Transverse colon (tissue), 4 donors: ENCODE measurements at regions not wholly inside any gene's neighbourhood (a gene's known extent, or its start where the extent isn't known, plus 50 kb on each side); places are given as distances from the start of the nearest gene placed in this dataset.

ENCODE experiments used
- DNase-seq: peaks from one replicate; pipeline ENCODE4 v3.0.0-alpha.2; 2019
- H3K27ac ChIP-seq, 4 donors: fragments of 200-600 bp; sonication (generic); 2 replicates each; pipeline ENCODE4 v1.5.1; 2016 to 2018; ENCODE audit warnings: inconsistent platforms in 4 of 4
- H3K27me3 ChIP-seq: fragments of 200-600 bp; sonication (generic); 2 replicates; pipeline ENCODE4 v1.5.1; 2017; ENCODE audit warnings: inconsistent platforms
- H3K36me3 ChIP-seq, 4 donors: fragments of 200-600 bp; sonication (generic); 2 replicates each; pipeline ENCODE4 v1.5.1; 2017 to 2019; ENCODE audit warnings: inconsistent platforms in 4 of 4
- H3K4me1 ChIP-seq, 4 donors: fragments of 200-600 bp; sonication (generic); 2 replicates each; pipeline ENCODE4 v1.5.1; 2017 to 2020; ENCODE audit warnings: inconsistent platforms in 4 of 4
- H3K4me3 ChIP-seq, 4 donors: fragments of 200-600 bp; sonication (generic); 1 replicate in 1 of 4; 2 replicates in 3 of 4; pipeline versions ENCODE4 v1.5.1 to v1.6.1; 2017 to 2019; ENCODE audit warnings: inconsistent platforms in 4 of 4
- H3K9me3 ChIP-seq, 2 donors: fragments of 200-600 bp; sonication (generic); 2 replicates each; pipeline ENCODE4 v1.5.1; 2017 to 2019; ENCODE audit warnings: inconsistent platforms in 2 of 2
- CTCF ChIP-seq, 5 experiments: fragments of 200-600 bp in 3 of 5; fragments of 450-650 bp in 2 of 5; sonication (generic) in 3 of 5; IDR thresholded peaks; 1 replicate in 2 of 5; 2 replicates in 3 of 5; pipeline ENCODE4 v1.5.1; 2016 to 2017; ENCODE audit warnings: antibody characterized with exemption in 5 of 5, inconsistent platforms in 3 of 5, mild to moderate bottlenecking in 2 of 5, moderate library complexity in 1 of 5
- EP300 ChIP-seq: sonication (generic); formaldehyde crosslinking; IDR thresholded peaks from one replicate; pipeline ENCODE4 v1.6.1; 2017; ENCODE audit warnings: antibody characterized with exemption, low read depth
- POLR2A ChIP-seq: fragments of 450-650 bp; IDR thresholded peaks from one replicate; pipeline ENCODE4 v1.6.1; 2016; ENCODE audit warnings: antibody characterized with exemption, mild to moderate bottlenecking, moderate library complexity
- POLR2AphosphoS5 ChIP-seq, 3 donors: sonication (generic); formaldehyde crosslinking; IDR thresholded peaks; one replicate each; pipeline ENCODE4 v1.6.1; 2016; ENCODE audit warnings: antibody characterized with exemption in 3 of 3
- WGBS, 2 donors: methylation state at CpG; one replicate each; pipeline ENCODE4 v1.1.5; 2018; ENCODE audit warnings: low coverage in 1 of 2; 5-methylcytosine and 5-hydroxymethylcytosine counted together
- in situ Hi-C, 4 donors: fragments of 200-750 bp; cut with MboI; loops; one replicate each; pipeline versions ENCODE4 v1.15.0 to v1.15.1; 2017; ENCODE audit warnings: low sequenced_read_pairs in 3 of 4, low pct_ligation_motif_present in 1 of 4, low pct_unique_long_range_greater_than_20kb in 1 of 4
- intact Hi-C: fragments of 100-400 bp; cut with DNase I; formaldehyde crosslinking; loops from one replicate; pipeline ENCODE4 v1.15.1; 2023; ENCODE audit warnings: low total_unique reads

- no peaks in the 10 kb centered on the region for H3K27me3 ChIP-seq
- H3K4me1 ChIP-seq, result peaks cover 0 to 16% (median 6%) of the 10 kb centered on the region in 4 donors
- peak overlapping the region in 2 of 4 donors; percentile 8 to 37 for H3K4me3 ChIP-seq
- no peaks in the 10 kb centered on the region for H3K9me3 ChIP-seq
- peak; percentile 69 for DNase-seq
- no peak for TF ChIP-seq POLR2AphosphoS5 (IDR thresholded peaks at IDR 0.05)
- TF ChIP-seq POLR2A, result no peak
- peak; percentile 84 to 99 (median 98) for TF ChIP-seq CTCF (IDR thresholded peaks at IDR 0.05)
- no peak for TF ChIP-seq EP300
- in situ Hi-C loops, result loop anchor here in 1 of 4 donors (25.0 kb wide), 1 partner anchor 650 kb away; no protein-coding TSS in a partner anchor
- H3K27ac ChIP-seq, result no peak overlapping the region
- 54 to 96% methylated on average over 5 to 49 of the region's 71 CpGs for WGBS, 2 donors
- no peaks in the 10 kb centered on the region for H3K36me3 ChIP-seq
- intact Hi-C loops, result no loop called here
Measured at GRCh38 chr2:128736689-128737545, 418.2 kb upstream of the HS6ST1 start.

GRCh38 chr2:128737546-128737826 lies 418.8 kb upstream of the HS6ST1 start:
- DNase-seq, result no peak
- peaks cover 0 to 16% (median 6%) of the 10 kb centered on the region in 4 donors for H3K4me1 ChIP-seq
- WGBS, 2 donors, result 100% methylated on average over 7 of the region's 7 CpGs; no CpG with 5 or more reads in 1 of the 2 donors
- H3K27me3 ChIP-seq, result no peaks in the 10 kb centered on the region
- H3K36me3 ChIP-seq, result no peaks in the 10 kb centered on the region
- in situ Hi-C loops (loop anchor here in 1 of 4 donors (25.0 kb wide), 1 partner anchor 650 kb away; no protein-coding TSS in a partner anchor), intact Hi-C loops (no loop called here)
- no peaks in the 10 kb centered on the region for H3K9me3 ChIP-seq
- no peak overlapping the region for H3K4me3 ChIP-seq
- TF ChIP-seq POLR2A (no peak), POLR2AphosphoS5 (IDR thresholded peaks at IDR 0.05) (no peak), EP300 (no peak), CTCF (IDR thresholded peaks at IDR 0.05) (no peak)
- no peak overlapping the region for H3K27ac ChIP-seq

- no peak for TF ChIP-seq POLR2AphosphoS5 (IDR thresholded peaks at IDR 0.05)
- TF ChIP-seq EP300, result no peak
- 79 to 90% methylated on average over 2 to 8 of the region's 8 CpGs for WGBS, 2 donors
- in situ Hi-C loops, result loop anchor here in 1 of 4 donors (25.0 kb wide), 1 partner anchor 649 kb away; no protein-coding TSS in a partner anchor
Measured at GRCh38 chr2:128738446-128739110, 419.9 kb upstream of the HS6ST1 start.

GRCh38 chr2:128742467-128742866 lies 423.8 kb upstream of the HS6ST1 start:
- Histone ChIP-seq H3K36me3 (no peaks in the 10 kb centered on the region), H3K9me3 (no peaks in the 10 kb centered on the region), H3K4me1 (no peaks in the 10 kb centered on the region), H3K27ac (no peak overlapping the region), H3K27me3 (peaks cover 4% of the 10 kb centered on the region), H3K4me3 (no peak overlapping the region)
- no peak for DNase-seq
- 69 to 71% methylated on average over 3 of the region's 3 CpGs for WGBS, 2 donors
- intact Hi-C loops, result no loop called here
- in situ Hi-C loops, result loop anchor here in 1 of 4 donors (25.0 kb wide), 1 partner anchor 645 kb away; no protein-coding TSS in a partner anchor
- TF ChIP-seq CTCF (IDR thresholded peaks at IDR 0.05) (no peak), EP300 (no peak), POLR2AphosphoS5 (IDR thresholded peaks at IDR 0.05) (no peak), POLR2A (no peak)

More at GRCh38 chr2:128738446-128739110, 419.9 kb upstream of the HS6ST1 start:
- DNase-seq, result no peak
- no peak overlapping the region for H3K4me3 ChIP-seq
- H3K36me3 ChIP-seq, result no peaks in the 10 kb centered on the region
- no peaks in the 10 kb centered on the region for H3K27me3 ChIP-seq
- H3K4me1 ChIP-seq, result peaks cover 0 to 13% (median 6%) of the 10 kb centered on the region in 4 donors
- H3K9me3 ChIP-seq, result no peaks in the 10 kb centered on the region
- no peak overlapping the region for H3K27ac ChIP-seq
- intact Hi-C loops, result no loop called here
